WERI-Rb-1 (cell line): ENCODE measurements at regions not wholly inside any gene's neighbourhood (a gene's known extent, or its start where the extent isn't known, plus 50 kb on each side); places are given as distances from the start of the nearest gene placed in this dataset.

ENCODE experiments used
- DNase-seq: peaks from one replicate; pipeline ENCODE4 v3.0.0-alpha.2; 2020
- H3K27ac ChIP-seq: fragments of 250-450 bp; sonication (Bioruptor Pico); 2 replicates; pipeline ENCODE4 v1.5.1; 2020; ENCODE audit warnings: mild to moderate bottlenecking, moderate library complexity
- H3K27me3 ChIP-seq: fragments of 250-450 bp; sonication (Bioruptor Pico); 2 replicates; pipeline ENCODE4 v1.5.1; 2021; ENCODE audit warnings: mild to moderate bottlenecking, low read depth, moderate library complexity; ENCODE audit not compliant: insufficient read depth, severe bottlenecking
- H3K36me3 ChIP-seq: fragments of 250-450 bp; sonication (Bioruptor Pico); 2 replicates; pipeline ENCODE4 v1.5.1; 2020; ENCODE audit warnings: mild to moderate bottlenecking, moderate library complexity
- H3K4me3 ChIP-seq: 2 replicates; pipeline ENCODE4 v1.5.1; 2011; ENCODE audit warnings: low read depth, mild to moderate bottlenecking, control low read depth, low read length
- H3K9me3 ChIP-seq: fragments of 250-450 bp; sonication (Bioruptor Pico); 2 replicates; pipeline ENCODE4 v1.5.1; 2021; ENCODE audit warnings: mild to moderate bottlenecking, moderate library complexity; ENCODE audit not compliant: severe bottlenecking
- CTCF ChIP-seq: IDR thresholded peaks from 2 replicates; pipeline ENCODE4 v1.5.1; 2011; ENCODE audit warnings: low read depth, mild to moderate bottlenecking, control low read depth, inconsistent platforms, low read length

GRCh38 chr18:37986665-37987064 is 421.1 kb upstream of the CELF4 start:
- no peak for DNase-seq
- H3K9me3 ChIP-seq: no peaks in the 10 kb centered on the region
- no peaks in the 10 kb centered on the region for H3K36me3 ChIP-seq
- no peak overlapping the region for H3K4me3 ChIP-seq
- no peaks in the 10 kb centered on the region for H3K27me3 ChIP-seq
- no peak for TF ChIP-seq CTCF
- H3K27ac ChIP-seq: no peak overlapping the region

- Histone ChIP-seq H3K27ac (no peak overlapping the region), H3K9me3 (no peaks in the 10 kb centered on the region), H3K4me3 (no peak overlapping the region), H3K36me3 (no peaks in the 10 kb centered on the region), H3K27me3 (no peaks in the 10 kb centered on the region)
- TF ChIP-seq CTCF: no peak
- DNase-seq: no peak
These were observed 419.5 kb upstream of the CELF4 start for GRCh38 chr18:37985126-37985525.

GRCh38 chr18:37980556-37980955 is 415.0 kb upstream of the CELF4 start:
- no peaks in the 10 kb centered on the region for H3K27me3 ChIP-seq
- H3K4me3 ChIP-seq: no peak overlapping the region
- no peaks in the 10 kb centered on the region for H3K36me3 ChIP-seq
- no peak overlapping the region for H3K27ac ChIP-seq
- no peak for DNase-seq
- no peak for TF ChIP-seq CTCF
- no peaks in the 10 kb centered on the region for H3K9me3 ChIP-seq

- no peak overlapping the region for H3K27ac ChIP-seq
- H3K36me3 ChIP-seq: no peaks in the 10 kb centered on the region
- no peak for TF ChIP-seq CTCF
- DNase-seq: no peak
- no peak overlapping the region for H3K4me3 ChIP-seq
- H3K9me3 ChIP-seq: no peaks in the 10 kb centered on the region
- H3K27me3 ChIP-seq: no peaks in the 10 kb centered on the region
These were observed 409.8 kb upstream of the CELF4 start for GRCh38 chr18:37975446-37975845.

- Histone ChIP-seq H3K4me3 (no peak overlapping the region), H3K27ac (no peak overlapping the region), H3K36me3 (no peaks in the 10 kb centered on the region), H3K9me3 (no peaks in the 10 kb centered on the region), H3K27me3 (no peaks in the 10 kb centered on the region)
- TF ChIP-seq CTCF: no peak
- no peak for DNase-seq
These were observed 401.7 kb upstream of the CELF4 start for GRCh38 chr18:37967261-37967660.

GRCh38 chr18:37965572-37965970 is 400.0 kb upstream of the CELF4 start:
- no peak for TF ChIP-seq CTCF
- peaks cover 5% of the 10 kb centered on the region for H3K9me3 ChIP-seq
- H3K27ac ChIP-seq: no peak overlapping the region
- H3K27me3 ChIP-seq: no peaks in the 10 kb centered on the region
- H3K36me3 ChIP-seq: no peaks in the 10 kb centered on the region
- no peak overlapping the region for H3K4me3 ChIP-seq
- no peak for DNase-seq
